ELR (cell line): ENCODE measurements at regions not wholly inside any gene's neighbourhood (a gene's known extent, or its start where the extent isn't known, plus 50 kb on each side); places are given as distances from the start of the nearest gene placed in this dataset.
A peak's percentile ranks its signal among the peaks of the same experiment; 100 is the strongest.
"Not testable (repeated sequence)": the region's sequence is repeated elsewhere in the genome, so short reads cannot be mapped to it uniquely, and the experiment has no call there.

Experiments used
- DNase-seq: peaks from one replicate; pipeline ENCODE4 v3.0.0-alpha.2; 2015; ENCODE audit warnings: low read depth

GRCh38 chr5:23235246-23235645 lies 272.2 kb upstream of the PRDM9 start:
- no peak for DNase-seq

DNA sequence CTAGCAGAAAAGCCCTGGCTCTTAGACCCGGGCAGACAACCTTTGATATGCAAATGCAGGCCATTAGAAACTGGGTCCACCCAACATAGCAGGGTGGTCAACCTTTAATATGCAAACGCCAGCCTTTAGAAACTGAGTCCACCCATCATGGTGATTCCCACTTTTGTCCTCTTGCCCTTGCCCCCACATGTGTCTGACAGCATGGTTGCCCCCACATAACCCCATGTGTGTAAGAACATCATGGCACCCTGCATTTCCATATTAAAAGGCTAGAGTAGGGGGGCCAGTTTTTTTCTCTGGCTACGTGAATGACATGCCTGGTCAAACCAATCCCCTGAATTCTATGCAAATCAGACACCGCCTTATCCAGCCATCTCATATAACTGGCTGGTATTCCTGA lies 273.2 kb upstream of the PRDM9 start:
- DNase-seq: no peak

- no peak for DNase-seq
Measured at GRCh38 chr5:23223846-23224245, 283.6 kb upstream of the PRDM9 start.

- no peak for DNase-seq
Measured at GRCh38 chr5:23221831-23222230, 285.6 kb upstream of the PRDM9 start.

- no peak for DNase-seq
Measured at GRCh38 chr5:23217159-23217558, 290.2 kb upstream of the PRDM9 start.

GRCh38 chr5:23216345-23216744 lies 291.1 kb upstream of the PRDM9 start:
- no peak for DNase-seq

DNA sequence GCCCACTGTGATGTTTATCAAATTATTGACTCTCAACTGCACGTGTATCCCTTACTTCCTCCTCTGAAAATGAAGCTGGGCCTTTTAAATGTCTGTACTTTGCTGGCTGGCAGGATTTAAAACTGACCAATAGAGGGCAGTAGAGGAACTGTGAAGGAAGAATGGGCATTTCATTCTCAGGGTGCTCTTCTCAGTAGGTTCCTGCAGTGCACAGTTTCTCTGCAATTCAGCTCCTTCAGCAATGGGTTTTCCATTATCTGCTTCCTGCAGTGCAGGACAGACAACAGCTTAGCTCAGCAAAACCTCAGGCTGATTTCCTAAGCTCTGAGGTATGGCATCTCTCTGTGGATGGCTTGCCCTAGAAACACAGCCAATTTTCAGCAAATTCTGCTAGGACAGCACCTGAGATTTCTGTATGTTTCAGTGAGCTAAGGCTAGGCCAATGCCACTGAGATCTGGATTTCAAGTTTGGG lies 298.4 kb upstream of the PRDM9 start:
- peak; percentile 19 for DNase-seq

- no peak for DNase-seq
Measured at GRCh38 chr5:23204111-23204510, 303.3 kb upstream of the PRDM9 start.

DNA sequence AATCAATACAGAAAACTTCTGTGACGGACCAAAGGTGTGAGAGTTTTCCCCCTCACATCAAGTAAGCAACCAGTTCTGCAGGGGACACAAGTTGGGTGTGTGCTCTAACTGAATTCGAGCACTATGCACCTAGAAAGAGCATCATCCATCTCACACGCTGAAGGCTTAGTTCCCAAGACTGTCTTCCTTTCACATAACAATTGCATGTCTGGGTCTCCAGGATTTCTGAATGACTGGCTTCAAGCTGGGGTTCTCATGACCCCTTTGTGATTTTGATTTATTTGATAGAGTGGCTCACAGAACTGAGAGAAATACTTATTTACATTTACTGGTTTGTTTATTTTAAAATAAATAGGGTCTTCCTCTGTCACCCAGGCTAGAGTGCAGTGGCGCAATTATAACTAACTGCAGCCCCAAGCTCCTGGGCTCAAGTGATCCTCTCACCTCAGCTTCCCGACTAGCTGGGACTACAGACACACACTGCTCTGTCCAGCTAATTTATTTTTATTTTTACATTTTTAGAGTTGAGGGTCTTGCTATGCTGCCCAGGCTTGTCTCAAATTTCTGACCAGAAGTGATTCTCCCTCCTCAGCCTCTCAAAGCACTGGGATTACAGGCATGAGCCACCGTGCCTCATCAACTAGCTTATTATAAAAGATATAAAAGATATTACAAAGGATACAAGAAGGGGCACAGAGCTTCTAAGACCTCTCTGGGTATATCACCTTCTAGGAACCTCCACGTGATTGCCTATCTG lies 316.7 kb upstream of the CDH12 start:
- no peak for DNase-seq

DNA sequence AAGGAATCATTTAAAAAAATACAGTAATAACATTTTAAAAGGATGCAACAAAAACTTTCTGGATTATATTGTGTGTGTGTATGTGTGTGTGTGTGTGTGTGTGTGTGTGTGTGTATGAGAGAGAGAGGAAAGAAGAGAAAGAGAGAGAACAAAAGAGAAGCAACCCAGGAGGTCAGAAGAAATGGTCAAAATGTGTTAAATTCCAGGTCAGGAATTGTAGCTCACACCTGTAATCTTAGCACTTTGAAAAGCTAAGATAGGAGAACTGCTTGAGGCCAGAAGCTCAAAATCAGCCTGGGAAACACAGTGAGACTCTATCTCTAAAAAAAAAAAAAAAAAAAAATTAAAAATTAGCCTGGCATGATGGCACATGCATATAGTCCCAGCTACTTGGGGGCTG lies 311.8 kb upstream of the CDH12 start:
- no peak for DNase-seq

- DNase-seq: no peak
Measured at GRCh38 chr5:23158179-23158578, 305.0 kb upstream of the CDH12 start.

DNA sequence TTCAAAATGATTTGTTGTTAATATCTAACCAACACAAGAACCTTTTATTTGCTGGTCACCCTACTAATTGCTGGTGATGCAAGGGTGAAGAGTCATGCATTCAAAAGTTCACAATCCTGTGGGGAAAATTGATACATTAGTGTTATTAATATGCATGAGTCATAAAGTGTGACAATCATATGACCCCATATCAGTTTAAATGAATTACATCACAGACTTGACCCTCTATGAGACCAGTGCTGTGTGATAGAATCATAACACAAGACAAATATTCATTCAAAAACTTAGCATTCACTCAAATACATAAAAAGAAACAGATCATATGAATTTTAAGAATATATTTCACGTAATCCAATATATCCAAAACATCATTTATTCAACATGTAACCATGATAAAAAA lies 304.6 kb upstream of the CDH12 start:
- no peak for DNase-seq

GRCh38 chr5:23157169-23157568 lies 304.0 kb upstream of the CDH12 start:
- no peak for DNase-seq

GRCh38 chr5:23147625-23148024 lies 294.5 kb upstream of the CDH12 start:
- no peak for DNase-seq

DNA sequence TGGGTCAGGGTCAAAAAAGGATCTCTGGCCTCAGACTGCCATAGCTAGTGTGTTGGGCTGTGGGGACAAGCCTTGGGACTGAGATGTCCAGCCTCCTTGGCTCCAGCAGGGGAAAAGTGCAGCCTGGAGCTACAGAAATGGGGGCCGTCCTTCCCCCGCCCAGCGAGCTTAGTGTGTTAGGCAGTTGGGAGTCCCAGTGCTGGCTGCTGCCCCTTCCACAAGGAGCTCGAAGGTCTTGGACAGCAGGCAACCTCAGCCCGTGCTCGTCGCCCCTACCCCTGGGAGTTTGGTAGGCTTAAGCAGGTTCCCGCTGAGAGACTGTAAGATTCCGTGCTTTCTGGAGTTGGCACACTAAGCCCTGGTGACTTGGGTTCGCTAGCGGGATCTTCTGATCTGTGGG lies 293.0 kb upstream of the CDH12 start:
- DNase-seq: no peak

DNA sequence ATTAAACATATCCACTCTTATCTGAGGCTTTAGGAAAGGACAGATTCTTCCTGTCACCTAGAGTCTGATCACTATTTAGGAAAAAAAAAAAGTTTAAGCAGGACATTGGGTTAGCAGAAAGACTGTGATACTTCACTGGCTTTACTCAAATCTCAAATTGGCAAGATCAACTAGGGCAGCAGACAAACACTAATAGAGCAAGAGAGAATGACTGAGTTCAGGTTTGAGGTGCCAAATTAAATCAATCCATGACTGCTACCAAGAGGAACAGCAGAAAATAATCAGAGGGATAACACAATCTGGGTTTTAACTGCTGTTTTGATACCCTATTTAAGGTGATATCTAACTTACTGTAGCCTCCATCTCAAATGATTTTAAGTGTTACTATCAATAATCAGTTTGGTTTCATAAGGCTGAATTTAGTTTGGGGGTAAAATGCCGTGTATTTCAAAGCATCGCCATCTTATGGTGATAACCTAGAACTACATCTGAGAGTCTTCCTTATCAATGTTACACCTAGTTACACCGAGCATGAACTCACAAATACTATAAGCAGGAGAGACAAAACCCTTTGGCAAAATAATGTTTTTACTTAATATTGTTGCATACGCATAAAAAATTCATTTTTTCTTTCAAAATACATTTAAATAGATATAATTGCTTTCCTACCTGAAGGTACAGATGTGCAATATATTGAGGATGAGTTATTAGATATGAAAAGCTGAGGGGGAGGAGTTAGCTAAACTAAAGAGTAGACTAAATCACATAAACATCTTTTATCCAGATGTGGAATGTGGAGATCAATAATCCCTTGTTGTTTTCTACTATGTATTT lies 286.4 kb upstream of the CDH12 start:
- DNase-seq: peak; percentile 0

GRCh38 chr5:23136958-23137357 lies 283.8 kb upstream of the CDH12 start:
- DNase-seq: no peak

GRCh38 chr5:23132231-23132630 lies 279.1 kb upstream of the CDH12 start:
- DNase-seq: no peak

GRCh38 chr5:23112237-23112636 lies 259.1 kb upstream of the CDH12 start:
- DNase-seq: no peak

- no peak for DNase-seq
Measured at GRCh38 chr5:23105021-23105420, 251.9 kb upstream of the CDH12 start.

GRCh38 chr5:23103566-23103965 lies 250.4 kb upstream of the CDH12 start:
- DNase-seq: no peak

- DNase-seq: not testable (repeated sequence)
Measured at GRCh38 chr5:23095418-23095817, 242.3 kb upstream of the CDH12 start.

DNA sequence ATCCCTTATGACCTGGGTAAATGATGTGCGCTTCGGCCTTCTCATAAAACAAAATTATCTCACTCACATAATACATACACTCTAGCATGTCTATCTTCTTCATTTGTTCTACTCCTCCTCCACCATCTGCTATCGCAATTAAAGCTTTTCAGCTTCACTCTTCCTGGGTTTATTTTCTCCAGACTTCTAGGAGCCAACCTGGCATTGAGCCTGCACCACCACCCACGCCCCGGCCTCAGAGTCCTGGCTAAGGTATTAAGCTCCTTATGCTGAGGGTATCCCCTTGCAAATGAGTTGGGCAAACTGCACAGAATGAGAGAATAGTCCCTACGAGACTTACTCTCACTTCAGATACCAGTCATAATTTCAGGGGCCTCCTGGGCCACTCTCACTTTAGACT lies 236.1 kb upstream of the CDH12 start:
- no peak for DNase-seq
